ENCODE measurements at regions not wholly inside any gene's neighbourhood (a gene's known extent, or its start where the extent isn't known, plus 50 kb on each side); places are given as distances from the start of the nearest gene placed in this dataset.
"Not testable (repeated sequence)": the region's sequence is repeated elsewhere in the genome, so short reads cannot be mapped to it uniquely, and the experiment has no call there.

- no peak for DNase-seq (ENCODE audit: low spot score)
- no peak for FAIRE-seq
These were observed 228.8 kb downstream of the SMARCA2 start for GRCh38 chr9:2243666-2244555.

DNA sequence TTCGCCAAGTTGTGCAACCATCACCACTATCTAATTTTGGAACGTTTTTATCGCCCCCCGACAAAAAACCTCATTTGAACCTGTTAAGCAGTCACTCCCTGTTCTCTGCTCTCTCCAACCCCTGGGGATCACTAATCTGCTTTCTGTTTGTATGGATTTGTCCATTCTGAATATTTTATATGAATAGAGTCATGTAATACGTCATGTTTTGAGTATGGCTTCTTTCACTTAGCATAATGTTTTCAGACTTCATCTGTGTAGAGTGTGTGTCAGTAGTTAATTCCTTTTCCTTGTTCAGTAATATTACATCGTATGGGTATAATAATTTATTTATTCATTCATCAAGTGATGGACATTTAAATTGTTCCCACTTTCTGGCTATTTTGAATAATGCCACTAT is 232.2 kb downstream of the SMARCA2 start:
- FAIRE-seq, result no peak
- DNase-seq (ENCODE audit: low spot score), result no peak

- FAIRE-seq (peak; percentile 34), DNase-seq (ENCODE audit: low spot score) (peak; percentile 10)
These were observed 233.7 kb downstream of the SMARCA2 start for GRCh38 chr9:2248768-2249265.

- no peak for DNase-seq (ENCODE audit: low spot score)
- no peak for FAIRE-seq
These were observed 238.8 kb downstream of the SMARCA2 start for GRCh38 chr9:2253636-2254580.

DNA sequence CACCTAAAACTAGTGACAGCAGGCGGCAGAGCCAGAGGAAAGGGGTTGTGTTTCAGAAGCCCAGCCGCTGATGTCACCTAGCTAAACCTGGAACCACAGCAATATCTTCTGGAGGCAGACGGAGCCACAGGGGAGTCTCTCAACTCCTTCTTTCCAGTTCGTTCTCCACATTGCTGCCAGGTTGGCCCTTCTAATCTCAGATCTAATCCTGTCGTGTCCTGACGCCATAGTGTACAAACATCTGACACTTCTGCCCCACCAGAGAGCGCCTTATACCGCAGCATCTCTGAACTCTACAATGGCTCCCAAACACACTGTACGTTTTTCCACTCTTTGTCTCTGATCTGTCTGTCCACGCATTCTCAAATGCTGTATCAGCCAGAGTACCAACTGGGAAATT is 240.0 kb downstream of the SMARCA2 start:
- DNase-seq (ENCODE audit: low spot score) (no peak), FAIRE-seq (no peak)

DNA sequence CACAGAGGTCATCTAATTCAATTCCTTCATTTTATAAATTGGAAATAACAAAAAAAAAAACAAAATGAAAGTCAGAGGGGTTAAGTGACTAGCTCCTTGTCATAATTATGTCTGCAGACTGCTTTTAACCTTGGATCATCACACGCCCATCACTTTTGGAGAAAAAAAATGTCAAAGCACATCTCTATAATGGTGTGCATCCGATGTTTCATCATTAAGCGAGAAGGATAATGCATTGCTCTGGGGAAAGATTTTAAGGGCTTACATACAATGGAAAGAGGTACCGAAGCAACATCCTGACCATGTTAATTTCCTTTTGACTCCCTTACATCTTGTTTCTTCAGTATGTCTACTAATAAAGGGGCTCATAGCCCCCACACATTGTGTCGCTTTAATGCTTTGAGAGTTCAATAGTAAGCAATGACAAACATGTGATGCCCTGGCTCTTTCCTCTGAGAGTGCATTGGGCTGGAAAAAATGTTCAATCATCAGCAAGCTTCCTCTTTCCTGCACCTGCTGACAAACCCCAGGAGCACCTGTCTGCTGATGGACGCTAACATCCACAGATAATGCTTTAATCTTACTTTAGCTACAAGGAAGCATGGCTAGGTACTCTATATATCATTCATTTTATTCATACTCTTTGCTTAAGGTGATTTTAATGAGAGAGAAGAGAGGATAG is 242.2 kb downstream of the SMARCA2 start:
- FAIRE-seq (no peak), DNase-seq (ENCODE audit: low spot score) (no peak)

- DNase-seq (ENCODE audit: low spot score), result peak; percentile 42
- FAIRE-seq, result peak; percentile 71
These were observed 245.5 kb downstream of the SMARCA2 start for GRCh38 chr9:2260417-2261306.

DNA sequence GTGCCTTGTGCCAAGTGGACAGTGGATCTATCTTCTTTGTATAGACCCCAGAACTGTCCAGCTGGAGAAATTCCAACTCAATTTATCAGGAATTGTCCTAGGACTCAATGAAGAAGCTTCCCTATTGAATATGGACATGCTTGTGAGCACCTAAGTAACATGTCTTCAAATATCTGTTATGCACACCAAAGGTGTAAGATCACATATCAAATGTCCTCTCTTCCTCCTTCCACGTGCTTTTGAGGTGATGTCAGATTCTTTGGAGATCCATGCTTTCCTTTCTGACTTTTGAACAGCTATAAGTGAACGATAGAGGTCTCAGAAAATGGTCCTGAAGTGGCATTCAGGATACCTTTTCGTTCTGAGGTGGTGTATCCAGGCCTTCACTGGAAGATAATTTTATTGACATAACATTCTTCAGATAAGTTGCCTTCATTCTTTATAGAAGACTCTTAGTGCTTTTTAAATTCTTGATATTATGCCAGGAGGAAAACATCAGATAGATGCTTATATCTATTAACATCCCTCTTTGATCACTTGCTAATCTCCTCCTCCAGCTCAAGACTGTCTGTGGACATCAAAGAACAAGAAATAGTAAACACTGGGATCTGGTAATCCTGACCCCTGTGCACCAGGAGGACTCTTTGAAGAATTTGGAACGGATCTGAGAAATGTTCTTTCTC is 246.4 kb downstream of the SMARCA2 start:
- DNase-seq (ENCODE audit: low spot score) (no peak), FAIRE-seq (no peak)

- no peak for FAIRE-seq
- no peak for DNase-seq (ENCODE audit: low spot score)
These were observed 247.4 kb downstream of the SMARCA2 start for GRCh38 chr9:2262386-2263071.

DNA sequence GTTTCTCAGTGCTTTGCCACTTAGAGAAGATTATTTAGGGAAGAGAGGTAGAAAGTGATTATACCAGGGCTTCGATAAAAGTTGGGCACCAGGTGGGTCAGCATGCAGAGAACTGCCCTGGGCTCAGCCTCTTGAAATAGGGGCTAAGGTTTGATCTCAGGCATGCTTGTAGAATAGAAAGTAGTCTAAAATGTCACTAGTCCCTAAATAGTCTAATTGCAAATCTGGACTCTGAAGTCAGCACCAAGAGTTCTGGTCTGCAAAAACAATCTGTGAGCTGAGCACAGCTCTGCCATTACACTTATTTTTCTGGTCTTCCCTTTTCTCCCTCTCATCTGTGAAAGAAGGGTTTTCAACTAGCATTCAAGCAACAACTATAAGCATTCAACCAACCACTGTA is 248.0 kb downstream of the SMARCA2 start:
- DNase-seq (ENCODE audit: low spot score) (no peak), FAIRE-seq (no peak)

DNA sequence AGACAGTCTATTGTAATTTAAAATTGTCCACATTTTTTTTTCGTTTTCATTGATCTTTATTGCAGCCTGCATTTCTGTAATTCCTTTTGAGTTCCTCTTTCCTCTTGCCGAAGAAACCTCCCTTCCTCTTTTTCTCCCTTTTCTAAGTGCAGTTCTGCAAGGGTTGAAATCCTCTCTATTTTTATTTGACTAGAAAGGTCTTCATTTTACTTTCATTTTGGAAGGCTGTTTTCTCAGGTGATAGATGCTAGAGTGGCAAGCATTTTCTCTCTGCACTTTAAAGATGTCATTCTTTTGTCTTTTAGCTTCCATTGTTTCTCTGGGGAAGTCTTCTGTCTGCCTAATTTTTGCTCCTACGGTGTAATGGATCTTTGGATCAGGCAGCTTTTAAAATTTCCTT is 248.5 kb downstream of the SMARCA2 start:
- DNase-seq (ENCODE audit: low spot score) (no peak), FAIRE-seq (no peak)

- FAIRE-seq (no peak), DNase-seq (ENCODE audit: low spot score) (no peak)
These were observed 248.9 kb downstream of the SMARCA2 start for GRCh38 chr9:2264081-2264480.

DNA sequence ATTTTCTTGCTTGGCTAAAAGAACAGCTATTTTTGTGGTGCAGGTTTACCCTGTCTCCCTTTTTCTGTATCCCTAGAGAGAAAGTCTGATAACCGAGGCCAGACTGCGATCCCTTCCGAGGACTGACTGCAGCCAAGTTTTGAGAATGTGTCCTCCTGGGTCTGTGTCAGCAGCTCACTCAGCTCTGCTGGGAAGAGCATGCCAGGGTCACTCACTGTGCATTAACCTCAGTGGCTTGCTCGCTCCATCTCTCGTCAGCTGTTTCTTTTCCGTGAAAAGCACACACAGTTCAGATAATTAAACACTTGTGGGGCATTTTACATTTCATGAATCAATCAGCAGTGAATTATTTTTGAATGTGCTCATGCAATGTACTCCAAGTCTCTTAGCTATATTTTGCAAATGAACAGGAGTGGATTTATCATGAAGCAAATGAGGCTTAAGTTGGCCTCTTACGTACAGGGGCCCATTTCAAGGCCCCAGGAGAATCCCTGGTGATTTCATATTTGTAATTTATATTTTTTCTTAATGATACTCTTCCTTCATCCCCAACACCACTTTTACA is 252.1 kb downstream of the SMARCA2 start:
- FAIRE-seq (no peak), DNase-seq (ENCODE audit: low spot score) (no peak)

DNA sequence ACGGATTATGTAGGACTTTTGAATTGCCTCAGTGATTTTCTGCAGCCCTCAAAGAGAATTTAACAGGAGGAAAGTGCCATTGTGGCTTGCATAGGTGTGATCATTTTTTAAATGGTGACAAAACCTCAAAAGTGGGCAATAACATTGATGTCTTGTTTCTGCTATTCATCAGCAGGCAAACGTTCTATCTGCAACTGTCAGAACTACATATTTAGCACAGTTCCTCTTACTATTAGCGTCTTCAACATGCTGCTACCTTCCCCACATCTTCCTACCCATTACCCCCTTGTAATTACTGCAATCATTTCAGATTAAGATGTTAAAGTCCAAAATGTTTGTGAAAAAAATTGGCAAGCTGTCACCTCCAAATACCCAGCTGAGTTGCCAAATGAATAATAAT is 254.6 kb downstream of the SMARCA2 start:
- FAIRE-seq (no peak), DNase-seq (ENCODE audit: low spot score) (no peak)

DNA sequence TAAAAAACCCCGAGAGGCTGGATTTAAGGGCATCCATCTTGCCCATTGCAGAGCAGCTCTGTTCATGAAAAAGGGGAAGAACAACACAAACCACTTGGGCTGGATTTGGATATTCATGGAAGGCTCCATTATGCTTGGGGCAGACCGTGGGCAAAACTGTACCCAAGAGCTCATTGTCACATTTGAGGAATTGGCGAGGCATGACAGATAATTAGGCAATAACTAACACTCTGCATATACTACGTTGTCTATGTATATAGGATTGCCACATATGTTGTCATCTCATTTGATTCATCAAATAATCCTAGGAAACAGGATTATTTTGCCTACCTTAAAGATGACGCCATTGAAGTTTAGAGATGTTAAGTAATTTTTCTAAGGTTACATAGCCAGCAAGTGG is 255.4 kb downstream of the SMARCA2 start:
- no peak for DNase-seq (ENCODE audit: low spot score)
- no peak for FAIRE-seq

DNA sequence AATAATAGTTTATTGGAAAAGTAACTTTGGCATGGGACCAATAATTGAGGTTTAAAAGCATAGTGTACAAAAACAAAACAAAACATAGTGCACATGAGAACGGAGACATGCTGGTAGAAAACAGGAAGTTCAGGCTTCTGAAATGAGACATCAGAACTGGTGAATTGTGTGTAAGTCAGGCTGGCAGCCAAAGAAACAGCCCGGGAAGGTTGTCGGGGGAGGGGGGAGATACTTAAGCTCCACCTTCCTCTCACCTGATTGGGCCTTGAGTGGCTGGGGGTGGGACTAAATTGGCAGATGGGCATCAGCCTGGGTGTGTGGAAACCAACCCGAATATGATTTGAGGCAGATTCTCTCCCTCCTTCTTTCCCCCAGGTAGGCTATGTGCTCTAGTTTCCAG is 256.3 kb downstream of the SMARCA2 start:
- no peak for DNase-seq (ENCODE audit: low spot score)
- no peak for FAIRE-seq

- no peak for FAIRE-seq
- DNase-seq (ENCODE audit: low spot score), result no peak
These were observed 259.6 kb downstream of the SMARCA2 start for GRCh38 chr9:2274762-2275161.

DNA sequence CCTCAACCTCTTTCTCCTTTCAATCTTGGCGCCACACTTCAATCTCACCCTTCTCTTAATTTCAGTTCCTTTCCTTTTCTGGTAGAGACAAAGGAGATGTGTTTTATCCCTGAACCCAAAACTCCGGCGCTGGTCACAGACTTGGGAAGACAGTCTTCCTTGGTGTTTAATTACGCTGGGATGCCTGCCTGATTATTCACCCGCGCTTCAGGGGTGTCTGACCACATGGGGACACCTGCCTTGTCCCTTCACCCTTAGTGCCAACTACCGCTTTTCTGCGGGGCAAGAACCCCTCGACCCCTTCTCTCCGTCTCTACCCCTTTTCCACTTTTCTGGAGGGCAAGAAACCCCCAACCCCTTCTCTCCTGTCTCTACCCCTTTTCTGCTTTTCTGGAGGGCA is 261.1 kb downstream of the SMARCA2 start:
- DNase-seq (ENCODE audit: low spot score) (no peak), FAIRE-seq (no peak)

GRCh38 chr9:2277133-2277532 is 262.0 kb downstream of the SMARCA2 start:
- not testable (repeated sequence) for FAIRE-seq

More at GRCh38 chr9:2277133-2277532, 262.0 kb downstream of the SMARCA2 start:
- DNase-seq (ENCODE audit: low spot score), result not testable (repeated sequence)
